H9 (cell line): ENCODE measurements at regions not wholly inside any gene's neighbourhood (a gene's known extent, or its start where the extent isn't known, plus 50 kb on each side); places are given as distances from the start of the nearest gene placed in this dataset.

Experiments used
- DNase-seq: peaks from one replicate; pipeline ENCODE4 v3.0.0-alpha.2; 2017
- H2AFZ ChIP-seq: one replicate; pipeline ENCODE4 v1.6.1; 2013; ENCODE audit warnings: mild to moderate bottlenecking, low read length, control low read depth, moderate library complexity
- H2AK5ac ChIP-seq: 2 replicates; pipeline ENCODE4 v1.6.1; 2013; ENCODE audit warnings: low read length, control low read depth, mixed read lengths; ENCODE audit not compliant: insufficient read length
- H2BK120ac ChIP-seq: one replicate; pipeline ENCODE4 v1.6.1; 2013; ENCODE audit warnings: low read depth, mild to moderate bottlenecking, low read length, control low read depth, inconsistent platforms; ENCODE audit not compliant: poor library complexity, severe bottlenecking
- H2BK12ac ChIP-seq: 2 replicates; pipeline ENCODE4 v1.6.1; 2013; ENCODE audit warnings: low read length, control low read depth, mixed read lengths, low read depth; ENCODE audit not compliant: insufficient read length
- H2BK15ac ChIP-seq: 2 replicates; pipeline ENCODE4 v1.6.1; 2013; ENCODE audit warnings: low read depth, low read length, control low read depth
- H2BK20ac ChIP-seq: one replicate; pipeline ENCODE4 v1.6.1; 2013; ENCODE audit warnings: low read depth, mild to moderate bottlenecking, low read length, control low read depth, inconsistent platforms; ENCODE audit not compliant: poor library complexity, severe bottlenecking
- H2BK5ac ChIP-seq: 2 replicates; pipeline ENCODE4 v1.6.1; 2013; ENCODE audit warnings: low read length, control low read depth, mixed read lengths; ENCODE audit not compliant: insufficient read length
- H3K14ac ChIP-seq: 2 replicates; pipeline ENCODE4 v1.6.1; 2013; ENCODE audit warnings: low read length, control low read depth; ENCODE audit not compliant: insufficient read depth
- H3K18ac ChIP-seq: 2 replicates; pipeline ENCODE4 v1.6.1; 2013; ENCODE audit warnings: low read depth, mild to moderate bottlenecking, mixed read lengths, low read length, control low read depth; ENCODE audit not compliant: insufficient read length
- H3K23ac ChIP-seq: 2 replicates; pipeline ENCODE4 v1.6.1; 2013; ENCODE audit warnings: low read length, control low read depth, mixed read lengths, low read depth; ENCODE audit not compliant: insufficient read length
- H3K23me2 ChIP-seq: 2 replicates; pipeline ENCODE4 v1.6.1; 2013; ENCODE audit warnings: low read depth, mild to moderate bottlenecking, mixed read lengths, low read length, control low read depth; ENCODE audit not compliant: insufficient read length, poor library complexity, severe bottlenecking
- H3K27ac ChIP-seq: 2 replicates; pipeline ENCODE4 v1.5.1; 2013; ENCODE audit warnings: low read length, control low read depth, mixed read lengths, low read depth; ENCODE audit not compliant: insufficient read length
- H3K27me3 ChIP-seq: 2 replicates; pipeline ENCODE4 v1.6.1; 2013; ENCODE audit warnings: low read length, control low read depth, inconsistent platforms; ENCODE audit not compliant: insufficient read depth
- H3K4ac ChIP-seq: 2 replicates; pipeline ENCODE4 v1.6.1; 2013; ENCODE audit warnings: low read depth, mild to moderate bottlenecking, control low read depth, inconsistent platforms, low read length, moderate library complexity
- H3K4me1 ChIP-seq: 2 replicates; pipeline ENCODE4 v1.6.1; 2013; ENCODE audit warnings: low read length, control low read depth, inconsistent platforms; ENCODE audit not compliant: insufficient read depth
- H3K4me2 ChIP-seq: 2 replicates; pipeline ENCODE4 v1.6.1; 2013; ENCODE audit warnings: low read length, control low read depth, mixed read lengths; ENCODE audit not compliant: insufficient read length, insufficient read depth
- H3K56ac ChIP-seq: 2 replicates; pipeline ENCODE4 v1.6.1; 2013; ENCODE audit warnings: low read depth, mild to moderate bottlenecking, mixed read lengths, low read length, control low read depth; ENCODE audit not compliant: insufficient read length
- H3K79me1 ChIP-seq: 2 replicates; pipeline ENCODE4 v1.6.1; 2013; ENCODE audit warnings: low read depth, mild to moderate bottlenecking, moderate library complexity, low read length, control low read depth, inconsistent platforms; ENCODE audit not compliant: insufficient read depth, poor library complexity, severe bottlenecking
- H3K79me2 ChIP-seq: 2 replicates; pipeline ENCODE4 v1.6.1; 2013; ENCODE audit warnings: low read length, control low read depth, inconsistent platforms; ENCODE audit not compliant: insufficient read depth
- H3K9ac ChIP-seq: 2 replicates; pipeline ENCODE4 v1.6.1; 2013; ENCODE audit warnings: low read length, control low read depth, mixed read lengths; ENCODE audit not compliant: insufficient read length; ENCODE audit errors: extremely low read depth
- H3K9me3 ChIP-seq: one replicate; pipeline ENCODE4 v1.6.1; 2013; ENCODE audit warnings: low read depth, low read length, inconsistent platforms; ENCODE audit not compliant: control insufficient read depth
- H3T11ph ChIP-seq: one replicate; pipeline ENCODE4 v1.6.1; 2013; ENCODE audit warnings: mild to moderate bottlenecking, low read length, control low read depth, inconsistent platforms
- H4K20me1 ChIP-seq: one replicate; pipeline ENCODE4 v1.6.1; 2013; ENCODE audit not compliant: control insufficient read depth, insufficient read length, insufficient read depth
- H4K5ac ChIP-seq: 2 replicates; pipeline ENCODE4 v1.6.1; 2013; ENCODE audit warnings: low read depth, mild to moderate bottlenecking, mixed read lengths, low read length, control low read depth; ENCODE audit not compliant: insufficient read length
- H4K8ac ChIP-seq: replicated peaks from 2 replicates; pipeline ENCODE4 v1.6.1; 2013; ENCODE audit warnings: low read length, control low read depth, mixed read lengths, low read depth; ENCODE audit not compliant: insufficient read length
- H4K91ac ChIP-seq: 2 replicates; pipeline ENCODE4 v1.6.1; 2013; ENCODE audit warnings: low read depth, mild to moderate bottlenecking, moderate library complexity, mixed read lengths, low read length, control low read depth; ENCODE audit not compliant: insufficient read length
- H3K27ac Mint-ChIP-seq, 3 experiments: 2 replicates in 2 of 3; 3 replicates in 1 of 3; pipeline ENCODE4 v1.8.0; 2020 to 2021; ENCODE audit warnings: mixed read lengths in 3 of 3, mild to moderate bottlenecking in 1 of 3, moderate library complexity in 1 of 3
- H3K27me3 Mint-ChIP-seq: 2 replicates; pipeline ENCODE4 v1.8.0; 2021; ENCODE audit warnings: low read depth, mild to moderate bottlenecking, moderate library complexity, mixed read lengths
- H3K36me3 Mint-ChIP-seq, 3 experiments: 2 replicates in 2 of 3; 3 replicates in 1 of 3; pipeline ENCODE4 v1.8.0; 2020 to 2021; ENCODE audit warnings: low read depth in 3 of 3, mixed read lengths in 3 of 3; ENCODE audit not compliant: insufficient read depth in 1 of 3
- H3K4me1 Mint-ChIP-seq, 2 experiments: 2 replicates each; pipeline ENCODE4 v1.8.0; 2020; ENCODE audit warnings: mixed read lengths in 2 of 2
- H3K4me3 Mint-ChIP-seq, 2 experiments: 2 replicates in 1 of 2; 3 replicates in 1 of 2; pipeline ENCODE4 v1.8.0; 2020 to 2021; ENCODE audit warnings: mild to moderate bottlenecking in 2 of 2, mixed read lengths in 2 of 2, moderate library complexity in 1 of 2
- H3K9me3 Mint-ChIP-seq, 2 experiments: 2 replicates in 1 of 2; 3 replicates in 1 of 2; pipeline ENCODE4 v1.8.0; 2020; ENCODE audit warnings: mild to moderate bottlenecking in 2 of 2, mixed read lengths in 2 of 2, moderate library complexity in 1 of 2
- CTCF ChIP-seq: fragments of 200-600 bp; sonication (generic); conservative IDR thresholded peaks from 3 replicates; pipeline ENCODE4 v1.8.0; 2021; ENCODE audit warnings: antibody characterized with exemption, mild to moderate bottlenecking
- WGBS: extraction: QIAGEN DNeasy Blood & Tissue Kit; methylation state at CpG from one replicate; pipeline ENCODE4 v1.1.7; 2013; ENCODE audit warnings: missing lambda C conversion rate, low lambda C conversion rate, mixed read lengths; ENCODE audit not compliant: insufficient read length; ENCODE audit errors: extremely low coverage; 5-methylcytosine and 5-hydroxymethylcytosine counted together

- no peak overlapping the region for H3K9ac ChIP-seq
- no peak overlapping the region for H4K5ac ChIP-seq
- no peak overlapping the region for H2AK5ac ChIP-seq
- H3K18ac ChIP-seq, result no peak overlapping the region
- H3K27me3 ChIP-seq, result peaks cover 4% of the 10 kb centered on the region; the same call in 1 of the 2 replicates
- no peak for DNase-seq
- H3T11ph ChIP-seq, result no peak overlapping the region
- no peak overlapping the region for H2BK20ac ChIP-seq
- no peak overlapping the region for H2AFZ ChIP-seq
- H4K91ac ChIP-seq, result no peak overlapping the region
- H3K9me3 ChIP-seq, result no peaks in the 10 kb centered on the region
- H3K27ac ChIP-seq, result no peak overlapping the region
- H3K4me2 ChIP-seq, result no peak overlapping the region
- no peak overlapping the region for H2BK5ac ChIP-seq
- H4K8ac ChIP-seq, result no peak overlapping the region
- H3K4me3 Mint-ChIP-seq, result no peak overlapping the region
- H3K14ac ChIP-seq, result no peak overlapping the region
- H3K4me1 ChIP-seq, result no peaks in the 10 kb centered on the region
- H3K36me3 Mint-ChIP-seq, result 0 out of 7 replicates have a peak, but pooled peaks cover 0 to 1% (median 0%) of the 10 kb centered on the region in 3 experiments
- H3K79me2 ChIP-seq, result no peaks in the 10 kb centered on the region
- H3K4ac ChIP-seq, result no peak overlapping the region
- peaks cover 4% of the 10 kb centered on the region for H3K23me2 ChIP-seq
- no CpG with 5 or more reads among the region's 3 CpGs for WGBS
- H3K27me3 Mint-ChIP-seq, result peaks cover 30% of the 10 kb centered on the region
- no peak overlapping the region for H3K56ac ChIP-seq
- H2BK120ac ChIP-seq, result no peak overlapping the region
- H3K27ac Mint-ChIP-seq, result 0 out of 7 replicates have a peak overlapping the region, but pooled peaks of 1 of the 3 experiments have one; percentile 63
- H3K9me3 Mint-ChIP-seq, result peaks cover 4 to 7% of the 10 kb centered on the region in 2 experiments; a peak in 2 of 5 replicates
- TF ChIP-seq CTCF, result no peak
- H2BK12ac ChIP-seq, result no peak overlapping the region
- no peak overlapping the region for H3K23ac ChIP-seq
- H3K79me1 ChIP-seq, result no peaks in the 10 kb centered on the region
- H3K4me1 Mint-ChIP-seq, result peaks cover 13 to 30% of the 10 kb centered on the region in 2 experiments
- no peaks in the 10 kb centered on the region for H4K20me1 ChIP-seq
- H2BK15ac ChIP-seq, result no peak overlapping the region
Measured at GRCh38 chr9:104986096-104986495, 58.1 kb upstream of the ABCA1 start.
